ENCODE measurements at regions not wholly inside any gene's neighbourhood (a gene's known extent, or its start where the extent isn't known, plus 50 kb on each side); places are given as distances from the start of the nearest gene placed in this dataset.
"Not testable (repeated sequence)": the region's sequence is repeated elsewhere in the genome, so short reads cannot be mapped to it uniquely, and the experiment has no call there.

- H3K4me3 ChIP-seq (ENCODE audit: low read depth, low read length): no peak overlapping the region
- DNase-seq (ENCODE audit: low read depth, low spot score): peak; percentile 84
- TF ChIP-seq CTCF (IDR thresholded peaks at IDR 0.05; ENCODE audit: low read depth, low read length): no peak
- in situ Hi-C loops (cut with HindIII; ENCODE audit: low sequenced_read_pairs): no loop called here
Measured at GRCh38 chr5:36495611-36496010, 110.8 kb upstream of the SLC1A3 start.

- in situ Hi-C loops (cut with HindIII; ENCODE audit: low sequenced_read_pairs): no loop called here
- H3K4me3 ChIP-seq (ENCODE audit: low read depth, low read length): no peak overlapping the region
- no peak for TF ChIP-seq CTCF (IDR thresholded peaks at IDR 0.05; ENCODE audit: low read depth, low read length)
- no peak for DNase-seq (ENCODE audit: low read depth, low spot score)
Measured at GRCh38 chr5:36496471-36496870, 109.9 kb upstream of the SLC1A3 start.

- TF ChIP-seq CTCF (IDR thresholded peaks at IDR 0.05; ENCODE audit: low read depth, low read length): no peak
- no peak overlapping the region for H3K4me3 ChIP-seq (ENCODE audit: low read depth, low read length)
- peak; percentile 97 for DNase-seq (ENCODE audit: low read depth, low spot score)
- in situ Hi-C loops (cut with HindIII; ENCODE audit: low sequenced_read_pairs): no loop called here
Measured at GRCh38 chr5:36502608-36503007, 103.8 kb upstream of the SLC1A3 start.

DNA sequence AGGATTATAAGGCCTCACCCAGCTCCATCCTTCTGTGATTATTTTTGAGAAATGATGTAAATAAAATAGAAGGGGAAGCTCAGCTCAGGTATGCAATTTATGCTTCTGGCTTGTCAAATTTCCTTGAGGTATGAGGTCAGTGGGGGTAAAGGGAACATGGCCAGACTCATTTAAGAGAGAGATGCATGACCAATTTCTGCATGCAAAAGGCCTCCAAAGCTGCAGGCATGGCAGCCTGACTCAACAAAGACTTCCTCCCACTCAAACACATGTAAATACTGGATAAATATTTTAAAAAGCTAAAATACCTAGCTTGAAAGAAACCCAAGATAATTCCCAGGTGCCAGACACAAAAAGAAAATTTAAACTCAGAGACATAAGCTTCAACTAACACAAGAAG, 101.4 kb upstream of the SLC1A3 start:
- TF ChIP-seq CTCF (IDR thresholded peaks at IDR 0.05; ENCODE audit: low read depth, low read length): no peak
- H3K4me3 ChIP-seq (ENCODE audit: low read depth, low read length): no peak overlapping the region
- in situ Hi-C loops (cut with HindIII; ENCODE audit: low sequenced_read_pairs): no loop called here
- no peak for DNase-seq (ENCODE audit: low read depth, low spot score)

GRCh38 chr5:36507332-36507952, 99.0 kb upstream of the SLC1A3 start:
- peak; percentile 82 for TF ChIP-seq CTCF (IDR thresholded peaks at IDR 0.05; ENCODE audit: low read depth, low read length)
- in situ Hi-C loops (cut with HindIII; ENCODE audit: low sequenced_read_pairs): no loop called here
- H3K4me3 ChIP-seq (ENCODE audit: low read depth, low read length): no peak overlapping the region
- DNase-seq (ENCODE audit: low read depth, low spot score): peak; percentile 76

- DNase-seq (ENCODE audit: low read depth, low spot score); H3K4me3 ChIP-seq (ENCODE audit: low read depth, low read length); in situ Hi-C loops (cut with HindIII; ENCODE audit: low sequenced_read_pairs): not testable (repeated sequence)
Measured at GRCh38 chr5:36508331-36508730, 98.1 kb upstream of the SLC1A3 start.

DNA sequence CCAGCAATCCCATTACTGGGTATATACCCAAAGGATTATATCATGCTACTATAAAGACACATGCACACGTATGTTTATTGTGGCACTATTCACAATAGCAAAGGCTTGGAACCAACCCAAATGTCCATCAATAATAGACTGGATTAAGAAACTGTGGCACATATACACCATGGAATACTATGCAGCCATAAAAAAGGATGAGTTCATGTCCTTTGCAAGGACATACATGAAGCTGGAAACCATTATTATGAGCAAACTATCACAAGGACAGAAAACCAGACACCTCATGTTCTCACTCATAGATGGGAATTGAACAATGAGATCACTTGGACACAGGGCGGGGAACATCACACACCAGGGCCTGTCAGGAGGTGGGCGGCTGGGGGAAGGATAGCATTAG, 92.8 kb upstream of the SLC1A3 start:
- in situ Hi-C loops (cut with HindIII; ENCODE audit: low sequenced_read_pairs); DNase-seq (ENCODE audit: low read depth, low spot score); H3K4me3 ChIP-seq (ENCODE audit: low read depth, low read length): not testable (repeated sequence)

DNA sequence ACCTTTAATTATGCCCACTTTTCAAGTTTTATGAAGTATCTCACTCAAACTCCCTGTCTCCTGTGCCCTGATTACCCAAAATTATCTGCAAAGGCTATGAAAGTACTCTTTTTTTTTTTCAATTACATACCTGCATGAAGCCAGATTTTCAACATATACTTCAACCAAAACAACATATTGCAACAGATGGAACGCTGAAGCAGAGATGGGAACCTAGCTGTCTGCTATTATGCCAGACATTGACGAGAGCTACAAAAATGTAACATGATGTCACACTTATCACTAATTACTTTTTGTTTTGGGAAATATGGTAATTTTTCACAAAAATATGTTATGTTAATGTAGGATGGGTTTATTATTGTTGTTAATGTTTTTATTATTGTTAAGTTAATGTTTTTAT, 86.5 kb upstream of the SLC1A3 start:
- in situ Hi-C loops (cut with HindIII; ENCODE audit: low sequenced_read_pairs): no loop called here
- no peak for DNase-seq (ENCODE audit: low read depth, low spot score)
- TF ChIP-seq CTCF (IDR thresholded peaks at IDR 0.05; ENCODE audit: low read depth, low read length): no peak
- H3K4me3 ChIP-seq (ENCODE audit: low read depth, low read length): no peak overlapping the region

Data from astrocyte of the spinal cord (primary cell).